ENCODE measurements at regions not wholly inside any gene's neighbourhood (a gene's known extent, or its start where the extent isn't known, plus 50 kb on each side); places are given as distances from the start of the nearest gene placed in this dataset.
A peak's percentile ranks its signal among the peaks of the same experiment; 100 is the strongest.
"Not testable (repeated sequence)": the region's sequence is repeated elsewhere in the genome, so short reads cannot be mapped to it uniquely, and the experiment has no call there.

DNA sequence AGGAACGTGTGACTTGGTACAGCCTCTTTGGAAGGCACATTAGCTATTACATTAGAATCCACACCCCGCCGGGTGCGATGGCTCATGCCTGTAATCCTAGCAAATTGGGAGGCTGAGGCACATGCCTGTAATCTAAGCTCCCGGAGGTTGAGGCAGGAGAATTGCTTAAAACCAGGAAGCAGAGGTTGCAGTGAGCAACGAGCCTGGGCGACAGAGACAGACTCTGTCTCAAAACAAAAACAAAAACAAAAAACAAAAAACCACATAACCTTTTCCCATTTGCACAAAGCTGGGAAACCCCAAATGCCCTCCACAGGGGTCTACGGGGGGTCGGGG is 82.7 kb upstream of the METTL9 start:
- not testable (repeated sequence) for DNase-seq

DNA sequence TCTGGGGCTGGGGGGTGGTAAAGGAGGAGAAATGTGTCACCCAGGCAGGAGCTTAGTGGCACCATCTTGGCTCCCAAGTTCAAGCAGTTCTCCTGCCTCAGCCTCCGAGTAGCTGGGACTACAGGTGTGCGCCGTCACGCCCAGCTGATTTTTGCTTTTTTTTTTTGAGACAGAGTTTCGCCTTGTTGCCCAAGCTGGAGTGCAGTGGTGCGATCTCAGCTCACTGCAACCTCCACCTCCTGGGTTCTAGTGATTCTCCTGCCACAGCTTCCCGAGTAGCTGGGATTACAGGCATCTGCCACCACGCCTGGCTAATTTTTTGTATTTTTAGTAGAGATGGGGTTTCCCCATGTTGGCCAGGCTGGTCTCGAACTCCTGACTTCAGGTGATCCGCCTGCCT is 82.1 kb upstream of the METTL9 start:
- peak; percentile 16 for DNase-seq

DNA sequence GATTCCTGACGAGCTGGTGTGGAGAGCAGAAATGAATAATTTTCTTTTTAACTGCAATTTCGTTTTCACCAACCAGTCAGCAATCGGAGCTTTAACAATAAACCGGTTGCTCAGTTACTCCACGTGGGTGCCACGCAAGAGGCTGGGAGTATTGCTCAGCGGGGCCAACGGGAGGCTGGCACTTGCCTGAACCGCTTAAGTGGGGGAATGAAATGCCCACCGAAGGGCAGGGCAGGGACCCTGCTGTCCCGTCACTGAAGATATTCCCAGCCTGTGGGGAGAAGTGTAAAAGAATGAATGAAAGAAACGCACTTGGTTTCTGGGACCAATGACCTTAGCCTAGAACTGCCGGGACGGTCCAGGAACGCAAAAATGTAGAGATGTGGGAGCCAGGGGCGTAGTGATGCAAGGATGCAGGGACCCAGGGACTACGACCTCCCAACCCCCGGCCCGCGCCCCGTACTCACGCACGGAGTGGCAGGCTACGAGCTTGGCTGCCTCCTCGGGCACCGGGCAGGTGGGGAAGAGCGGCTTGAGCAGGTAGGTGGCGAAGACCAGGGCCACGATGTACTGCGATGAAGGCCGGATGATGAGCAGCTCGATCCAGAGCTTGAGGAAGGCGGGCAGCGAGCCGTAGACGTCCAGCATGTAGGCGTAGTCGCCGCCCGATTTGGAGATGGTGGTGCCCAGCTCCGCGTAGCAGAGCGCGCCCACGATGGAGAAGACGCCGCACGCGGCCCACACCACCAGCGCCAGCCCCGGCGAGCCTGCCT is 79.8 kb upstream of the METTL9 start:
- DNase-seq: peak; percentile 33

DNA sequence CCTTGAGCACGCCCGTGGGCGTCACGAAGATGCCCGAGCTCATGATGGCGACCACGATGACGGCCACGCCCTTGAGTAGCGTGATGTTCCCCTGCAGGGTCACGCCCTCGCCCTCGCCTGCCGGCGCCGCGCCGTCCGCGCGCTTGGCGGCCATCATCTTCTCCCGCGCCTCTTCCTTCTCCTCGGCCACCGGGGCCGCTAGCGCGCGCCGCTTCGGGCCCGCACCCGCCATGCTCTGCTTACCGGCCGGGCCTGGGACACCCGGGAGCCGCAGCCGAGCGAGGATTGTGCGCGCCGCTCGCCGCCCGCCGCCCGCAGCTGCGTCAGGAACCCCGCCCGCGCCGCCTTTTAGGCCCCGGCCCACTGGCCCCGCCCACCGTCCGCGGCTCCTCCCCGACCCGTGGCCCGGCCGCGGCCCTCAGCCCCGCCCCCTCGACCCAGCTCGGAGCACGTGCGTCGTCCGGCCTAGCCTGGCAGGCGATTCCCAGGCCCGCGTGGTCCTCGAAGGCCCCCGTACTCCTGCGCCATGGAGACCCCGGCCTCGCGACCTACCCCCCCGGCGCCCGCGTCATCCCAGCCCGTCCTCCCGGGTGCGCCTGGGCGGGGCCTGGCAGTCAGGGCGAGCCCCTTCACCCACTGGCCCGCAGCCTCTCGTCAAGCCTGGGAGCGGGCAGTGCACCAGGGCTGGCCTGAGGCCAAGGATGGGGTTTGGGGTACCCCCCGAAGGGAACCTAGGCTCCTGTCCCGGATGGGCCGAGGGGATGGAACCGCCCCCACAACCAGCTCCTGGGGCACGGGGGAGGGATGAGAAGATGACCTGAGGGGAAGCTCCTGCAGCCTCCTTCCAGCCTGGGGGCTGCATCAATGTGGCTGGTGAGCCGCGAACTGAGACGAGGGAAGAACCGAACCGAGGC is 79.0 kb upstream of the METTL9 start:
- DNase-seq: peak; percentile 96

DNA sequence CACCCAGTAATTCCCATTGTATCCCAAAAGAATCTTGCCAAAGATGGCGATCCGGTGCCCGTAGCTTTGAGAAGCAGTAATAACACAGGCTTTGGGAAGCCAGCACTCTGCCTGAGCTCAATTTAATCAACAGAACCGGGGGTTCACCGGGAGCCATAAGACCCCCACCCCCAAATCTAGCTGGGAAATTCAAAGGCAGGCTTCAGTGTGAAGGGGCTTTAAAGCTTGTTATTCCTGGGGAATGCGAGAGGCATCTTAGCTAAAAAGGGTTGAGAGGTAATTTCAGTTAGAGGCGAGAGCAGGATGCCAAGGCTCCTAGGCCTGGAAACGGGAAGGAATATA is 78.4 kb upstream of the METTL9 start:
- peak; percentile 8 for DNase-seq

DNA sequence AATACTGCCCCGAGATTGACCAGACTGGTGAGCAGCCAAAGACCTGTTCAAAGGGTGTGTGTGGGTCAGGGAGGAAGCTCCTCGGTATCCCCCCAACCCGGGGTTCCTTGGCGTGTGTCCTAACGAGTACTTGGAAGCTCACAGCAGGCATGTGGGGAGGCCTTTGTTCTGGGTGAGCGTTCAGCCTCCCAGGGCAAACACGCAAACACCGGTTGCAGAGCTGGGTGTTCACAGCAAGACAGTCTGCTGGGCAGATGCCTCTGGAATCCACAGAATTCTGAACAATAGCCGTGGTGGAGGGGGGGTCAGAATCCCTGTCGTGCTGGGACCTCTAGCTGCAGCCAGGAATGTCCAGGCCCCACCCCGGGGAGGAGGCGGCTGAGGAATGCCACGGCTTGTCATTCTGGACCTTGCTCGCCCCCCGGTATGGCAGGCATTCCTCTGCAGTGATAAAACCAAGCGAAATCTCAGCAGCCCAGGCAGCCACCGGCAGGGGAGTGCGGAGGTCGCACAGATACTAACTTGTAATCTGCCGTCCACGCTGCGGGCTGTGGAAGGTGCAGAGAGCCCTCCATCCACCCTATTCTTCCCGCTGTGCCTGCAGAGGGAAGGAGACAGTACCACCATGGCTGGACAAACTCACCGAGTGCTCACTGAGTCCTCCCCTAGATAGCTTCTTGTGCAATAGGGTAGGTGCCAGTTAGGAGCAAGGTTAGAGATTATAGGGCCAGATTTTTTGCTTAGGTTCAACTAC is 77.8 kb upstream of the METTL9 start:
- peak; percentile 47 for DNase-seq

DNA sequence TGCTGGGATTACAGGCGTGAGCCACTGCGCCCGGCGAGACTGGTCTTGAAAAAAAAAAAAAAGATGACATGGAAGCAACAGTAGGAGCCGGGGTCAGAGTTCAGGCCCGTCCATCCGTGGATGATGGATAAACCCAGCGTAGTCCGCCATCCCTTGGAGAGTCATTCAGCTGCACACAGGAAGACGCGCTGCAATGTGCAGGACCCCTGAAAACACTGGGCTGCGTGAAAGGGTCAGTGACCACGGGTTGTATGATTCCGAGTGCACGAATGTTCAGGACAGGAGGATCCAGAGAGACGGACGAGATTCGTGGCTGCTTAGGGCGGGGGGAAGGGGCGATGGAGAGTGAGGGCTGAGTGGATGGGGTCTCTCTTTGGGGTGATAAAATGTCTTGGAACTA is 76.5 kb upstream of the METTL9 start:
- DNase-seq: peak; percentile 13

DNA sequence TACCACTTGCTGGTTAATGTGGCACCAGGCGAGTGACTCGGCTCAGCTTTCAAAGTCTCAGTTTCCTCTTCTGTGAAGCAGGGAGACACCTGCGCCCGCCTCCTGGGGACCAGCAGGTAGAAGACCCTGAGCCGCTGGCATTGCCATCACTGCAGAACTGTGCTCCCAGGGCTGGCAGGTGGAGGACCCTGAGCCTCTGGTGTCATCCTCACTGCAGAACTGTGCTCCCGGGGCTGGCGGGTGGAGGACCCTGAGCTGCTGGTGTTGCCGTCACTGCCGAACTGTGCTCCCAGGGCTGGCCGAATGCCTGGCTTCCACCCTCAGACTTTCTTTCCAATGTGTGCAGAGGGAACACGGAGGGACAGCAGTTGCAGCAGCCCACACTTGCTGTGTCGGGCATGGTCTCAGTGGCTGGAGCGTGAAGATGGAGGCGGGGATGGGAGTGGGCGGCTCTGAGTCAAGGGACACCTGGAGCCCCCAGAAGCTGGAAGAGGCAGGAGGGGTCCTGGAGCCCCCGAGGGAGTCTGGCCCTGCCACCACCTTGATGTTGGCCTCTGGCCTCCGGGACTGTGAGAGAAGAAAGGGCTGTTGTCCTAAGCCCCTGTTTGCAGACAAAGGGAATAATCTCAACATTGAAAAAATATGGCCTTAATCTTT is 75.8 kb upstream of the METTL9 start:
- DNase-seq: peak; percentile 11

DNA sequence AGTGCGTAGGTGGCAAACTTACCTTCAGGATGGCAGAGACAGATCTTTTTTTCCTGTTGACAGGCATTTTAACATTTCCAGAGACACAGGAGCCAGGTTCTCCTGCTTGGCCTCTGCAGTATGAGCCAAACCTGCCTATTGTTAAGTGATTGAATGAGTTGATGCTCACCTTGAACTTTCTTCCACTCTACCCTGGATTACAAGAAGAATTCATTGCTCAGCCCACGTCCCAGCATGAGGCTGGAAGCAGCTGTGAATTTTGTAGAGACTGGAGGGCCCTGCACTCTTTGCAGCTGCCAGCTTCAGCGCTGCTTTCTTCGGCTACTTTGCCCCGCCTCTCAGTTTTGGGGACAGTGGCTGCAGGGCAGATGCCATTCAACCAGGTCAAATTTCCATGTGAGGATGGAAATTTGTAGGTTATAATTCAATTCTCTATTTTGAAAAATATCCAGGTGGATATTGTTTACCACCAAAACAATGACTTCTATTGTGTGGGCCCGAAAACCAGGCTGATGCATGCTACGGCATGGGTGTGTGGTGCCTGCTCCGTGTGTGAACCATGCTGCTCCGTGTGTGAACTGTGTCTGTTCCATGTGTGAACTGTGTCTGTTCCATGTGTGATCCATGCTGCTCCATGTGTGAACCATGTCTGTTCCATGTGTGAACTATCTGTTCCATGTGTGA is 75.2 kb upstream of the METTL9 start:
- DNase-seq: peak; percentile 30

DNA sequence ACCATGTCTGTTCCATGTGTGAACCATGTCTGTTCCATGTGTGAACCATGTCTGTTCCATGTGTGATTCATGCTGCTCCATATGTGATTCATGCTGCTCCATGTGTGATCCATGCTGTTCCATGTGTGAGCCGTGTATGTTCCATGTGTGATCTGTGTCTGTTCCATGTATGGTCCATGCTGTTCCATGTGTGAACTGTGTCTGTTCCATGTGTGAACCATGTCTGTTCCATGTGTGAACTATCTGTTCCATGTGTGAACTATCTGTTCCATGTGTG is 74.7 kb upstream of the METTL9 start:
- DNase-seq: not testable (repeated sequence)

DNA sequence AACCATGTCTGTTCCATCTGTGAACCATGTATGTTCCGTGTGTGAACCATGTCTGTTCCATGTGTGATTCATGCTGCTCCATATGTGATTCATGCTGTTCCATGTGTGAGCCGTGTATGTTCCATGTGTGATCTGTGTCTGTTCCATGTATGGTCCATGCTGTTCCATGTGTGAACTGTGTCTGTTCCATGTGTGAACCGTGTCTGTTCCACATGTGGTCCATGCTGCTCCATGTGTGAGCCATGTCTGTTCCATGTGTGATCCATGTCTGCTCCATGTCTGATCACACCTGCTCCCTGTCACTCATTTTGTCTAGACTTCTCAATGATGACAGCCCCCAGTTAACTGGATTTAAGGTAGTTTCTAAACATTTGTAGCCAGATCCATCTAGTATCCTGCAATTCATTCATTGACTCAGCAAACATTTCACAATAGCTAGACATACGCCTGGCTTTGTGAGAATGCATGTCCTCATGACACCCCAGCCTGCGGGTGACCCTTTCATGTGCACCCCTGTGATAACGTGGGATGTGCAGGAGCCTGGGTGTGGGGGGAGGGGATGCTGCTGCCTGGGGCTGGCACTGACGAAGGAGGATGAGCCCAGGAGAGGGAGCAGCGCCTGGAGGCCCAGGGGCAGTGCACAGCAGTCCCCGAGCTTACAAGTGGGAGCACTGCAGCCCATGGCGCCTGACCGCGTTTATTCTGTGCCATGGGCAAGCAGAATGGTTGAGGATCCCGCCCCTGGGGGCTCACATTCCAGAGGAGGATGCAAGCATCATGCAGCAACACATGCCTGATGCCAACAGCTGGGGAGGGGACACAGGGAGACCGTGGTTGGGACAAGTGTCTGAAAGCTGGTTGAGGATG is 74.1 kb upstream of the METTL9 start:
- DNase-seq: peak; percentile 42

DNA sequence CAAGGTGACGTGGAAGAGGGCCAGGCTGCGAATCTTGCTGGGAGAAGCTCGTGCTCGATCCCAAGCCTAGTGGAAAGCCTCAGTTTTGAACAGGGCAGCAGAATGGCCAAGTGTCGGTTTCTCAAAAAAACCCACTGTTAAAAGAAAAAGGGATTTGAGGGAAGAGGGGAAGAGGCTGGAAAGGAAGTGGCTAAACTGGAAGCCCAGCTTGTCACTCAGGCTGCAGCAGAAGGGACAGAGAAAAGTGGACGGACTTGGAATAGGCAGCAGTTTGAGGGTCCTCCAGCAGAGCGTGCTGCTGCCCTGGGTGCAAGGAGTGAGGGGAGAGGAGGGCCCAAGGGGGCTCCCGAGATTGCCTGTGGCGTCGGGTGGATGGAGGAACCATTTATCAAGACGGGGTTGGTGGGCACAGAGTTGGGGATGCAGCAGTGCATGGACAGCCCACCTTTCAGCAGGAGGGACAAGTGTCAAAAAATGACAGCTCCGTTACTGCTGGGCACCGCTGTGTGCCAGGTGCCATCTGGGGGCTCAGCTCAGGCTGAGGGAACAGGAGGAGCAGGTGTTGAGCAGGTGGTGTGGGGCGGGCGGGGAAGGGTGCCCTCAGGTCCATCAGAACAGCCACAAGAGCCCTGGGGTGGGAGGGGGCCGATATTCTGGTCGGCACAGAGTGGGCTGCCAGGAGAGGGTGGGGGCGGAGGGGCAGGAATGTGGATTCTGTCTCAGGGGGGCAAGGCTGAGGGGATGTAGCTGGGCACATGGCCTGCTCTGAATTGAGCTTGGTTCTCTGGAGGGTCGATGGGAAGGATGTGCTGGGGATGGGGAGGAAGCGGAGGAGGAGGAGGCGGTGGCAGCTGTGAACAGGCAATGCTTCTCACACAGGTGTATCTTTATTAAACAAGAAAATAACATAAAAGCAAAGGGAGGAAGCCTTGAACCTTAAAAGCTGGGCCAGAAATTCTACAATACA is 73.1 kb upstream of the METTL9 start:
- DNase-seq: not testable (repeated sequence)

DNA sequence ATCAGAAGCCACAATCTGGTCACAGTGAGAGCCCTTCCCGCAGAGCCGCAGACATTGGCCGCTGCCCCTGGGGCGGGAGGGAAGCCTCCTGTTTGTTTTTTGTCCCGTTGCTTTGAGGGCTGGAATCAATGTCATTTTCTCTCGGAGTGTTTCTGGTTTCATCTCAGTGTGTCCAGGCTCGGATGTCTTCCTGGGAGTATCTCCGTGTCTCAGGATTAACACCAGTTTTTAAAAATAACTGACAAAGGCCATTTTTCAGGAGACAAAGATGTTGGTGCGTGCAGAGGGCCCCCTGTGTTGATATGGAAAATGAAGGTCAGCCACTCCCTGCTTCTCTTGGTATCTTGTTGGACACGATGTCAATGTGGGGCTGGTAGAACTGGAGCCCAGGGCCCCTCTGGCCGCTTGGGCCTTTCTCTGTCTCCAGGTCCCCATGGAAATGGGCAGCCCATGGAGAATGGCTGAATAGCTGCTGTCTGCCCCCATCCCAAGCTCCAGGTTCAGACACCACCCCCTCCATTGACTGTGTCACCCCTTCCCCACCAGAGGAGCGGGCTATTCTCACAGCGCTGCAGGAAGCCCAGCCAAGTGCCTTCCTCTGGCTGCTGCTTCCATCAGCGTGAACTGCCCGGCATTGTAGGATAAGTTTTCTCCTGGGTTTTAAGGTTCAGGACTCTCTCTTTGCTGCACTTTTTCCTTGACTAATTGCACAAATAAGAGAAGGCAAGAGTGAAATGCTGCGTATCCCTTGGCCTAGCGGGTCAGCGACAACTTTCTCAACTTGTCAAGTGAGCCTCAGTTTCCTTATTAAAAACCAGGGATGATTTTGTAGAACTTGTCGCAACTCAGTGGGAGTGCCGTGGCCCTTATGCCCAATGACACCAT is 72.2 kb upstream of the METTL9 start:
- DNase-seq: no peak

DNA sequence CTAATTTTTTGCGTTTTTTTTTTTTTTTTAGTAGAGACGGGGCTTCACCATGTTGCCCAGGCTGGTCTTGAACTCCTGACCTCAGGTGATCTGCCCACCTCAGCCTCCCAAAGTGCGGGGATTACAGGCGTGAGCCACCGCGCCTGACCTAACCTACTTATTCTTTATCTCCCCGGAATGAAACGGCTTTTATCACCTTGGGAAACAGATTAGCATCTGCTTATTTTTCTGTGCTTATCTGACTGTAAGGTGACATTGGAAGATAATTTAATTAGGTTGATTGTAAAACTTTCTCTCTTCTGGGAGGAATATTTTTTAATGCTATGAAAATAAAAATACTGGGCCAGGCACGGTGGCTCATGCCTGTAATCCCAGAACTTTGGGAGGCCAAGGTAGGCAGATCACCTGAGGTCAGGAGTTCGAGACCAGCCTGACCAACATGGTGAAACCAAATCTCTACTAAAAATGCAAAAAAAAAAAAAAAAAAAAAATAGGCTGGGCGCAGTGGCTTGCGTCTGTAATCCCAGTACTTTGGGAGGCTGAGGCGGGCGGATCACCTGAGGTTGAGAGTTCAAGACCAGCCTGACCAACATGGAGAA is 70.2 kb upstream of the METTL9 start:
- DNase-seq: not testable (repeated sequence)

DNA sequence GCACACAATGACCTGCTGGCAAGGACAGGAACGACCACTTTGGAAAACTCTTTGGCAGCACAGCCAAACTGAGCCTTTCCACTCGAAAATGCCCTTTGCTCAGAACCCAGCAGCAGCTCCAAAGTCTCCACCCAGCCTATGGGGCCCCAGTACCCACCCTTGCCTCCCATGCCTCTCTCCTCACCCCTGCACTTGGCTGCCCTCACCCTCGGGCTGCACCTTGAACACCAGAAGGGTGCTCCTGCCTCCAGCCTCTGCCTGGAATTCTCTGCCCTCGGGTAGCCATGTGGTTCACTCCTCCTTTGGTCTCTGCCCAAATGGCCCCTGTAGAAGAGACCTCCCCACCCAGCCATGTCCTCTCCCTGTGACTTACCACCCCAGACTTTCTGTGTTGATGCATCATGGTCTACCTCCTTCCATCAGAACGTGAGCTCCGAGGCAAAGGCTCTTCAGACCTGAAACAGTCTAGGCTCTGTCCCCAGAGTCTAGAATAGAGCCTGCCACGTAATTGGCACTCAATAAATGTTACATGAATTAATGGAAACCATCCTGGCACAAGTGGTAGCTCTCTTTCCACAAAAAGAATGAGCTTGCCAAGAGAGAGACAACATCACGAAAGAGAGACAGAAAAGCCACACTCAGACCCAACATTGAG is 68.5 kb upstream of the METTL9 start:
- not testable (repeated sequence) for DNase-seq

DNA sequence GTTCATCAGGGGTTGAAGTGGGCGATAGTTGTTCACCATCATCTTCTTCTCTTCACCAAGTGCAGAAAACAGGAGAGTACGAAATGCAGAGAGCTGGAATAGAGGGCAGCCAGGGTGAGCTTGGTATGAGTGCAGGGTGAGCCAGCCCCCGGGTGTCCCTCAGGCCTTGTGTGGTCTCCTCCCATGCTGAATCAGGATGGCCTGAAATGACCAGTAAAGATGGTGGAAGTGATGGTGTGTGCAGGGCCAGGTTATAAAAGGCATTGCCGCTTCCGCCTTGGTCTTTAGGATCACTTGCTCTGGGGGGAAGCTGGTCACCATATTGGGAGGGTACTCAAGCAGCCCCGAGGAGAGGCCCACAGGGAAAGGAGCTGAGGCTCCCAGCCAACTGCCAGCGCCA is 66.4 kb upstream of the METTL9 start:
- DNase-seq: not testable (repeated sequence)

DNA sequence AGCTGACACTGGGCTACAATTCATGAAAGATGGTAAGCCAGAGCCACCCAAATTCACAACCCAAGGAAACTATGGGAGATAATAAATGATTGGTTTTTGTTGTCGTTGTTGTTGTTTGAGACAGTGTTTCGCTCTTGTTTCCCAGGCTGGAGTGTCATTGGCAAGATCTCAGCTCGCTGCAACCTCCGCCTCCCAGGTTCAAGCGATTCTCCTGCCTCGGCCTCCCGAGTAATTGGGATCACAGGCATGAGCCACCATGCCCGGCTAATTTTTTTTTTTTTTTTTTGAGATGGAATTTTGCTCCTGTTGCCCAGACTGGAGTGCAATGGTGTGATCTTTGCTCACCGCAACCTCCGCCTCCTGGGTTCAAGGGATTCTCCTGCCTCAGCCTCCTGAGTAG is 65.9 kb upstream of the METTL9 start:
- DNase-seq: not testable (repeated sequence)

DNA sequence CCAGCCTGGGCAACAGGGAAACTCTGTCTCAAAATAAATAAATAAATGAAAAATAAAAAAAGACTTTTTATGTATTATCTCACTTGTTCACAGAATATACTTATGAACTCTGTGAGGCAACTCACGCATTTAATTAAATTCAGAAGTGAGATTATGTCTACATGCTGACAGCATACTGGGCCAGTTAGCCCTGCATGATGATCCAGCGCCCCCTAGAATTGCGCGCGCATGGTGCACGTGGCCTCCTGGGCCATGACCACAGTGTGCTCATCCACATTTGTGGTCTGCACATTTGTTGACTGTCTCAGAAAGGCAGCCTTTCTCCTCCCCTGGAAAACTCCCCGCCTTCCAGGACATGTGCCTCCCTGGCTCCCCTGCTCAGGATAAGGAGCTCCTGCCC is 64.8 kb upstream of the METTL9 start:
- DNase-seq: not testable (repeated sequence)
